C4-2B (cell line): ENCODE measurements at regions not wholly inside any gene's neighbourhood (a gene's known extent, or its start where the extent isn't known, plus 50 kb on each side); places are given as distances from the start of the nearest gene placed in this dataset.

Source experiments
- ZFX ChIP-seq: fragments of 450-650 bp; IDR thresholded peaks from 2 replicates; pipeline ENCODE4 v1.6.1; 2017
- TF ChIP-seq, protein P1 (sequence below): fragments of 450-650 bp; conservative IDR thresholded peaks from 2 replicates; pipeline ENCODE4 v1.5.1; 2017; ENCODE audit warnings: mild to moderate bottlenecking

GRCh38 chr4:18479825-18480224 lies 458.3 kb upstream of the LCORL start:
- TF ChIP-seq, protein P1, sequence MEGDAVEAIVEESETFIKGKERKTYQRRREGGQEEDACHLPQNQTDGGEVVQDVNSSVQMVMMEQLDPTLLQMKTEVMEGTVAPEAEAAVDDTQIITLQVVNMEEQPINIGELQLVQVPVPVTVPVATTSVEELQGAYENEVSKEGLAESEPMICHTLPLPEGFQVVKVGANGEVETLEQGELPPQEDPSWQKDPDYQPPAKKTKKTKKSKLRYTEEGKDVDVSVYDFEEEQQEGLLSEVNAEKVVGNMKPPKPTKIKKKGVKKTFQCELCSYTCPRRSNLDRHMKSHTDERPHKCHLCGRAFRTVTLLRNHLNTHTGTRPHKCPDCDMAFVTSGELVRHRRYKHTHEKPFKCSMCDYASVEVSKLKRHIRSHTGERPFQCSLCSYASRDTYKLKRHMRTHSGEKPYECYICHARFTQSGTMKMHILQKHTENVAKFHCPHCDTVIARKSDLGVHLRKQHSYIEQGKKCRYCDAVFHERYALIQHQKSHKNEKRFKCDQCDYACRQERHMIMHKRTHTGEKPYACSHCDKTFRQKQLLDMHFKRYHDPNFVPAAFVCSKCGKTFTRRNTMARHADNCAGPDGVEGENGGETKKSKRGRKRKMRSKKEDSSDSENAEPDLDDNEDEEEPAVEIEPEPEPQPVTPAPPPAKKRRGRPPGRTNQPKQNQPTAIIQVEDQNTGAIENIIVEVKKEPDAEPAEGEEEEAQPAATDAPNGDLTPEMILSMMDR: no peak
- no peak for TF ChIP-seq ZFX
